Peyer's patch (tissue), 4 donors: ENCODE measurements at regions not wholly inside any gene's neighbourhood (a gene's known extent, or its start where the extent isn't known, plus 50 kb on each side); places are given as distances from the start of the nearest gene placed in this dataset.

Experiments
- DNase-seq, 3 donors: peaks; one replicate each; pipeline ENCODE4 v3.0.0-alpha.2; 2017 to 2019
- H3K27ac ChIP-seq, 4 donors: fragments of 200-600 bp; sonication (generic); one replicate each; pipeline ENCODE4 v1.5.1; 2016 to 2019
- H3K27me3 ChIP-seq, 2 donors: fragments of 200-600 bp; sonication (generic); one replicate each; pipeline ENCODE4 v1.5.1; 2019
- H3K36me3 ChIP-seq, 3 donors: fragments of 200-600 bp; sonication (generic); one replicate each; pipeline ENCODE4 v1.5.1; 2016 to 2019
- H3K4me1 ChIP-seq, 4 donors: fragments of 200-600 bp; sonication (generic); one replicate each; pipeline ENCODE4 v1.5.1; 2016 to 2019
- H3K4me3 ChIP-seq, 4 donors: fragments of 200-600 bp; sonication (generic); 1 replicate in 3 of 4; 2 replicates in 1 of 4; pipeline ENCODE4 v1.5.1; 2016 to 2019; ENCODE audit warnings: mild to moderate bottlenecking in 1 of 4
- H3K9me3 ChIP-seq, 4 donors: fragments of 200-600 bp; sonication (generic); one replicate each; pipeline ENCODE4 v1.5.1; 2016 to 2019; ENCODE audit warnings: mild to moderate bottlenecking in 1 of 4
- POLR2A ChIP-seq, 2 donors: fragments of 450-650 bp; IDR thresholded peaks; one replicate each; pipeline ENCODE4 v1.5.1; 2017; ENCODE audit warnings: antibody characterized with exemption in 2 of 2, mild to moderate bottlenecking in 2 of 2, moderate library complexity in 2 of 2
- TF ChIP-seq, protein P1 (sequence below), 6 experiments: fragments of 450-650 bp in 4 of 6; fragments of 200-600 bp in 2 of 6; sonication (generic) in 1 of 6; IDR thresholded peaks; one replicate each; pipeline ENCODE4 v1.5.1; 2017 to 2019; ENCODE audit warnings: antibody characterized with exemption in 6 of 6, mild to moderate bottlenecking in 3 of 6, moderate library complexity in 1 of 6

DNA sequence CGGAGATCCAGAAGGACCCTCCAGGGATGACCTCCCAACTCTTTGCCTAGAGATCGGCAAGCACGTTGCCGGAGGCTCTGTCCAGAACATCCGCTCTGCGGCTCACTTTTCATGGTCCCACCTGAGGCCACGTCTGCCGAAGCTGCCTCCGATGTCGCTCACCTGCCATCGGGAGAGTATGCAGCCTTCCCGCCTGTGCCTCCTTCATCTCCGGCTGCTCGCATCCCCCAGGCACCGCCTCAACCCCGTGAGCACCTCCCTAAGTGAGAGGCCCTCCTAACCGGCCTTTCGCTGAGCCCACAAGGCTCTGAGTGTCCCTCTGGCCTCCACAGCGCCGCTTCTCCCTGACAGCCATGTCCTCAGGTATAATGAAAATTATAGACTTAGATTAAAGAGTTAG lies 275.1 kb downstream of the EFNB2 start:
- H3K9me3 ChIP-seq, result no peaks in the 10 kb centered on the region
- no peak overlapping the region for H3K4me3 ChIP-seq
- no peaks in the 10 kb centered on the region for H3K27me3 ChIP-seq
- no peak for TF ChIP-seq POLR2A (IDR thresholded peaks at IDR 0.05)
- TF ChIP-seq, protein P1, sequence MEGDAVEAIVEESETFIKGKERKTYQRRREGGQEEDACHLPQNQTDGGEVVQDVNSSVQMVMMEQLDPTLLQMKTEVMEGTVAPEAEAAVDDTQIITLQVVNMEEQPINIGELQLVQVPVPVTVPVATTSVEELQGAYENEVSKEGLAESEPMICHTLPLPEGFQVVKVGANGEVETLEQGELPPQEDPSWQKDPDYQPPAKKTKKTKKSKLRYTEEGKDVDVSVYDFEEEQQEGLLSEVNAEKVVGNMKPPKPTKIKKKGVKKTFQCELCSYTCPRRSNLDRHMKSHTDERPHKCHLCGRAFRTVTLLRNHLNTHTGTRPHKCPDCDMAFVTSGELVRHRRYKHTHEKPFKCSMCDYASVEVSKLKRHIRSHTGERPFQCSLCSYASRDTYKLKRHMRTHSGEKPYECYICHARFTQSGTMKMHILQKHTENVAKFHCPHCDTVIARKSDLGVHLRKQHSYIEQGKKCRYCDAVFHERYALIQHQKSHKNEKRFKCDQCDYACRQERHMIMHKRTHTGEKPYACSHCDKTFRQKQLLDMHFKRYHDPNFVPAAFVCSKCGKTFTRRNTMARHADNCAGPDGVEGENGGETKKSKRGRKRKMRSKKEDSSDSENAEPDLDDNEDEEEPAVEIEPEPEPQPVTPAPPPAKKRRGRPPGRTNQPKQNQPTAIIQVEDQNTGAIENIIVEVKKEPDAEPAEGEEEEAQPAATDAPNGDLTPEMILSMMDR (IDR thresholded peaks at IDR 0.05), result no peak
- DNase-seq, result no peak
- H3K36me3 ChIP-seq, result no peaks in the 10 kb centered on the region
- H3K4me1 ChIP-seq, result no peaks in the 10 kb centered on the region
- H3K27ac ChIP-seq, result no peak overlapping the region

DNA sequence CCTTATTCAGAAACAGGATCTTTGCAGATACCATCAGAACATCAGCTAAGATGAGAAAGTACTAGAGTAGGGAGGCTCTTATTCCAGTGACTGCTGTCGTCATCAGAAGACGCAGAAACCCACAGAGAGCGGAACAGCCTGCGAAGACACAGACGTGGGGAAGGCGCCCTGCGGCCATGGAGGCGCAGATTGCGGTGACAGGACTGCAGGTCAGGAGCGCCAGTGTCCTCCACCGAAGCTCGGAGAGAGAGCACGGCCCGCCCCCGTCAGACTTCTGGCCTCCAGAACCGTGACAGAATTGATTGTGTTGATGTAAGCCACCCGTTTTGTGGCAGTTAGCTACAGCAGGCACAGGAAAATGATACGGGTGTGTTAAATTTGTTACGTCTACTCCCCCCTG lies 275.5 kb downstream of the EFNB2 start:
- no peak overlapping the region for H3K4me3 ChIP-seq
- no peaks in the 10 kb centered on the region for H3K27me3 ChIP-seq
- H3K9me3 ChIP-seq, result no peaks in the 10 kb centered on the region
- TF ChIP-seq POLR2A (IDR thresholded peaks at IDR 0.05), result no peak
- TF ChIP-seq, protein P1 (IDR thresholded peaks at IDR 0.05), result no peak
- H3K36me3 ChIP-seq, result no peaks in the 10 kb centered on the region
- no peaks in the 10 kb centered on the region for H3K4me1 ChIP-seq
- DNase-seq, result no peak
- H3K27ac ChIP-seq, result no peak overlapping the region

DNA sequence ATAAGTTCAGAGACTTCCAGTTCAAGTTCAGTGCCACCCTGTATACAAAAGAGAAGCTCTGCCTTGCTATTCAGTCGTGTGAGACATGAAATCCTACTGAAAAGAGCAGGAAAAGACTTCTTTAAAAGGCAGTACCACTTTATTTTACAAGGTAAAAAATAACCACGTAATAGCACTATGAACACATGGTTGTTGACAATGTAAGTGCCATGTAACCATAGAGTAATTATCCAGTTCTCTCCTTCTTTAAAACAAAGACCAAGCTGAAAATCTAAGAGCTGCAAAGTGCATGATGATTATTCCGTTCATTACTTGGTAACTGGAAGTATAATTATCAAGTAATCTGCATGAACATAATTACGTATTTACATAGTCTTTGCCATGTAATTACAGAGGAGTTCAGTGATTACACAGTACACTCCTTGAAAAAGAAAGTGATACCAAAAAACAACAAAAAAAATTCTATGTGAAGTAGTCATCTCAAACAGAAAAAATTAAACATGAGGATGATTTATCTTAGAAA lies 288.7 kb downstream of the EFNB2 start:
- no peaks in the 10 kb centered on the region for H3K36me3 ChIP-seq
- TF ChIP-seq POLR2A (IDR thresholded peaks at IDR 0.05), result no peak
- TF ChIP-seq, protein P1 (IDR thresholded peaks at IDR 0.05), result no peak
- H3K27ac ChIP-seq, result no peak overlapping the region
- peaks cover 0 to 2% of the 10 kb centered on the region in 2 donors for H3K27me3 ChIP-seq
- DNase-seq, result no peak
- H3K4me1 ChIP-seq, result no peaks in the 10 kb centered on the region
- no peaks in the 10 kb centered on the region for H3K9me3 ChIP-seq
- H3K4me3 ChIP-seq, result no peak overlapping the region

DNA sequence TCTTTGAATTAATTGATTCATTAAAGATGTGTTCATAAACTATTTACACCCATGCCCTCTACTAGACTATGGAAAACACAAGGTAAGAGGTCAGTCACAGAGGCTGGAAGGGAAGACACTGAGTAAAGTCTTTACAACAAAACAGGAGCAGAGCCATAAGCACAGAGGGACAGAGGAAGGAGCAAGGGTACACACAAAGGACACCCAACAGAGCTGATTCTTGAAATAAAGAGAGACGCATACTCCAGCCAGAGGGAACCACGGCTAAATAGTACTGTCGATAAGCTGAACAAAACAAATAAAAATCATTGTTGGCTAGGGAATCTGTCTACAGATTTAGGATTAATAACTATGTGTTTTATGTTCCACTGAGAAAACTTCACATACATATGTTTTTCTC lies 289.2 kb downstream of the EFNB2 start:
- DNase-seq, result no peak
- no peak for TF ChIP-seq POLR2A (IDR thresholded peaks at IDR 0.05)
- TF ChIP-seq, protein P1 (IDR thresholded peaks at IDR 0.05), result no peak
- H3K9me3 ChIP-seq, result no peaks in the 10 kb centered on the region
- peaks cover 0 to 2% of the 10 kb centered on the region in 2 donors for H3K27me3 ChIP-seq
- no peak overlapping the region for H3K4me3 ChIP-seq
- no peaks in the 10 kb centered on the region for H3K36me3 ChIP-seq
- H3K27ac ChIP-seq, result no peak overlapping the region
- no peaks in the 10 kb centered on the region for H3K4me1 ChIP-seq

DNA sequence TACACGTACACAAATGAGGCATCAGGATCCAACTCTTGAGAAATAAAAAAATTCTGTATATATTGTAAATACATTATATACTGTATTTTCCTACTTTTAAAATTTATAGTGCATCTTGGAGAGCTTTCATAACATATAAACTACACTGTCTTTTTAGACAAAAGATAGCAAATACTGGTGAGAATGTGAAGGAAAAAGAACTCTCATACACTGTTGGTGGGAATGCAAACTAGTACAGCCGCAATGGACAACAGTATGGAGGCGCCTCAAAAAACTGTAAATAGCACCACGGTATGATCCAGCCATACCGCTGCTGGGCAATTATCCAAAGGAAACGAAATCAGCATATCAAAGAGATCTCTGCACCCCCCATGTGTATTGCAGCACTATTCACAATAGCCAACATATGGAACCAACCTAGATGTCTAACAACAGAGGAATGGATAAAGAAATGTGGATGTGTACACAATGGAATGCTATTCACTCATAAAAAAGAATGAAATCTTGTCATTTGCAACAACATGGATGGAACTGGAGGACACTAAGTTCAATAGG lies 292.4 kb downstream of the EFNB2 start:
- Histone ChIP-seq H3K36me3 (no peaks in the 10 kb centered on the region), H3K9me3 (no peaks in the 10 kb centered on the region), H3K4me3 (no peak overlapping the region), H3K27me3 (peaks cover 0 to 2% of the 10 kb centered on the region in 2 donors), H3K4me1 (no peaks in the 10 kb centered on the region), H3K27ac (no peak overlapping the region)
- no peak for DNase-seq
- TF ChIP-seq, protein P1 (IDR thresholded peaks at IDR 0.05), result no peak
- no peak for TF ChIP-seq POLR2A (IDR thresholded peaks at IDR 0.05)
